DND-41 (cell line): ENCODE measurements at regions not wholly inside any gene's neighbourhood (a gene's known extent, or its start where the extent isn't known, plus 50 kb on each side); places are given as distances from the start of the nearest gene placed in this dataset.
"Not testable (repeated sequence)": the region's sequence is repeated elsewhere in the genome, so short reads cannot be mapped to it uniquely, and the experiment has no call there.

Experiments used
- ATAC-seq: fragments of 200-7000 bp; cut with Tn5 transposase; 3 replicates; pipeline ENCODE4 v1.9.1; 2021; ENCODE audit warnings: low read depth; ENCODE audit not compliant: insufficient read depth
- DNase-seq: peaks from one replicate; pipeline ENCODE4 v3.0.0-alpha.2; 2020
- H2AFZ ChIP-seq: 2 replicates; pipeline ENCODE4 v1.6.0; 2012; ENCODE audit warnings: low read depth, low read length
- H3K27ac ChIP-seq: 2 replicates; pipeline ENCODE4 v1.5.1; 2012; ENCODE audit warnings: low read length, inconsistent platforms
- H3K27me3 ChIP-seq: fragments of 200-600 bp; sonication (generic); 2 replicates; pipeline ENCODE4 v1.6.0; 2012; ENCODE audit warnings: low read length, mild to moderate bottlenecking, inconsistent platforms; ENCODE audit not compliant: insufficient read depth, poor library complexity
- H3K36me3 ChIP-seq: 2 replicates; pipeline ENCODE4 v1.5.1; 2012; ENCODE audit warnings: low read length, inconsistent platforms; ENCODE audit not compliant: insufficient read depth
- H3K4me1 ChIP-seq: 2 replicates; pipeline ENCODE4 v1.5.1; 2012; ENCODE audit warnings: mild to moderate bottlenecking, low read length; ENCODE audit not compliant: insufficient read depth
- H3K4me2 ChIP-seq: 2 replicates; pipeline ENCODE4 v1.6.0; 2012; ENCODE audit warnings: mild to moderate bottlenecking, moderate library complexity, low read length, inconsistent platforms; ENCODE audit not compliant: insufficient read depth
- H3K4me3 ChIP-seq, 2 experiments: fragments of 200-600 bp in 1 of 2; shearing (Covaris generic) in 1 of 2; 2 replicates each; pipeline ENCODE4 v1.5.1; 2012 to 2016; ENCODE audit warnings: inconsistent platforms in 2 of 2, low read length in 2 of 2, mild to moderate bottlenecking in 2 of 2, low read depth in 1 of 2, moderate library complexity in 1 of 2
- H3K79me2 ChIP-seq: 2 replicates; pipeline ENCODE4 v1.6.0; 2012; ENCODE audit warnings: low read length, inconsistent platforms; ENCODE audit not compliant: insufficient read depth
- H3K9ac ChIP-seq: 2 replicates; pipeline ENCODE4 v1.6.0; 2012; ENCODE audit warnings: low read depth, mild to moderate bottlenecking, inconsistent platforms, low read length, moderate library complexity
- H3K9me3 ChIP-seq: 2 replicates; pipeline ENCODE4 v1.5.1; 2012; ENCODE audit warnings: low read length, moderate library complexity, mild to moderate bottlenecking, inconsistent platforms; ENCODE audit not compliant: insufficient read depth, severe bottlenecking
- H4K20me1 ChIP-seq: 2 replicates; pipeline ENCODE4 v1.6.0; 2012; ENCODE audit warnings: low read length; ENCODE audit not compliant: insufficient read depth
- CTCF ChIP-seq: IDR thresholded peaks from 2 replicates; pipeline ENCODE4 v1.5.1; 2012; ENCODE audit warnings: borderline replicate concordance, low read length, moderate library complexity, mild to moderate bottlenecking; ENCODE audit not compliant: poor library complexity, severe bottlenecking; ENCODE audit errors: extremely low read depth
- EZH2 ChIP-seq: IDR thresholded peaks from 3 replicates; pipeline ENCODE4 v1.6.1; 2012; ENCODE audit warnings: borderline replicate concordance, low read depth, mild to moderate bottlenecking, moderate library complexity, low read length, inconsistent platforms; ENCODE audit not compliant: severe bottlenecking

GRCh38 chrX:27163236-27163635 is 299.9 kb downstream of the PPP4R3C start:
- TF ChIP-seq EZH2 (no peak), CTCF (no peak)
- no peaks in the 10 kb centered on the region for H3K36me3 ChIP-seq
- H3K9me3 ChIP-seq = no peaks in the 10 kb centered on the region
- H2AFZ ChIP-seq = no peak overlapping the region
- no peak overlapping the region for H3K27ac ChIP-seq
- DNase-seq (no peak), ATAC-seq (no peak)
- H3K4me1 ChIP-seq = no peaks in the 10 kb centered on the region
- H3K9ac ChIP-seq = no peak overlapping the region
- H3K27me3 ChIP-seq = no peaks in the 10 kb centered on the region
- H3K4me3 ChIP-seq = no peak overlapping the region
- H3K4me2 ChIP-seq = no peak overlapping the region
- H4K20me1 ChIP-seq = no peaks in the 10 kb centered on the region
- no peaks in the 10 kb centered on the region for H3K79me2 ChIP-seq

- H3K9me3 ChIP-seq = no peaks in the 10 kb centered on the region
- no peak overlapping the region for H3K4me2 ChIP-seq
- no peaks in the 10 kb centered on the region for H3K27me3 ChIP-seq
- TF ChIP-seq CTCF (no peak), EZH2 (no peak)
- H3K9ac ChIP-seq = no peak overlapping the region
- no peak overlapping the region for H3K27ac ChIP-seq
- no peaks in the 10 kb centered on the region for H3K79me2 ChIP-seq
- ATAC-seq (no peak), DNase-seq (no peak)
- H3K4me1 ChIP-seq = no peaks in the 10 kb centered on the region
- H3K4me3 ChIP-seq = no peak overlapping the region
- no peak overlapping the region for H2AFZ ChIP-seq
- no peaks in the 10 kb centered on the region for H4K20me1 ChIP-seq
- no peaks in the 10 kb centered on the region for H3K36me3 ChIP-seq
Observed at GRCh38 chrX:27162496-27162895, 300.6 kb downstream of the PPP4R3C start.

GRCh38 chrX:27156921-27157320 is 306.2 kb downstream of the PPP4R3C start:
- not testable (repeated sequence) for H4K20me1 ChIP-seq, H3K4me2 ChIP-seq, ATAC-seq

GRCh38 chrX:27136325-27136724 is 326.8 kb downstream of the PPP4R3C start:
- no peaks in the 10 kb centered on the region for H3K4me1 ChIP-seq
- no peak for TF ChIP-seq EZH2
- no peak for TF ChIP-seq CTCF
- no peak overlapping the region for H3K9ac ChIP-seq
- H3K27ac ChIP-seq = no peak overlapping the region
- no peaks in the 10 kb centered on the region for H4K20me1 ChIP-seq
- ATAC-seq = no peak
- no peaks in the 10 kb centered on the region for H3K27me3 ChIP-seq
- H2AFZ ChIP-seq = no peak overlapping the region
- no peak overlapping the region for H3K4me3 ChIP-seq
- H3K4me2 ChIP-seq = no peak overlapping the region
- no peaks in the 10 kb centered on the region for H3K79me2 ChIP-seq
- DNase-seq = no peak
- H3K36me3 ChIP-seq = no peaks in the 10 kb centered on the region
- H3K9me3 ChIP-seq = no peaks in the 10 kb centered on the region

More at GRCh38 chrX:27156921-27157320, 306.2 kb downstream of the PPP4R3C start:
- H3K36me3 ChIP-seq, H3K9ac ChIP-seq, H2AFZ ChIP-seq, H3K27ac ChIP-seq, DNase-seq, H3K27me3 ChIP-seq, H3K4me3 ChIP-seq, H3K79me2 ChIP-seq, H3K4me1 ChIP-seq, H3K9me3 ChIP-seq: not testable (repeated sequence)
